Stimulated activated CD4-positive, alpha-beta T cell treated with anti-CD3 and anti-CD28 coated beads, TNF-alpha, amount 100 ng/mL, for 24 hours (primary cell): ENCODE measurements at regions not wholly inside any gene's neighbourhood (a gene's known extent, or its start where the extent isn't known, plus 50 kb on each side); places are given as distances from the start of the nearest gene placed in this dataset.
"Not testable (repeated sequence)": the region's sequence is repeated elsewhere in the genome, so short reads cannot be mapped to it uniquely, and the experiment has no call there.

Experiments
- DNase-seq, 3 experiments: peaks; one replicate each; pipeline ENCODE4 v3.0.0-alpha.2; 2020; ENCODE audit warnings: low read depth in 3 of 3

- not testable (repeated sequence) for DNase-seq
These were observed 204.0 kb upstream of the SLITRK1 start for GRCh38 chr13:84086098-84086846.

DNA sequence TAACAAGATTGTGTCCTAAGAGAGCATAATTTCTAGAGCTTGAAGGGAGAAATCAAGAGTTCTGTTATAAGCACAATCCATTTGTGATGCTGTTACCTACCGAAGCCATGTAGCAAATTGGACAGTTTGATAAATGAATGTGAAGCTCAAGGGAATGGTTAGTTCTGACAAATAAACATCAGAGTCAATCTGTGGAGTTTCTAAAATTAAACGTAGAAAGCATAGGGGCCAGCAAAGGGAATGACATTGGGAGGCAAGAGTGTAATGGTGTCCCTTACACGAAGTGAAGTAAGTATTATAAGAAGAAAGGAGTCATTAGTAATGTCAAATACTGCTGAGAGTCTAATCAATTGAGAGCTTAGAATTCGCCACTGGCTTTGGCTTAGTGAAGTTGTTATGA, 200.2 kb upstream of the SLITRK1 start:
- no peak for DNase-seq

DNA sequence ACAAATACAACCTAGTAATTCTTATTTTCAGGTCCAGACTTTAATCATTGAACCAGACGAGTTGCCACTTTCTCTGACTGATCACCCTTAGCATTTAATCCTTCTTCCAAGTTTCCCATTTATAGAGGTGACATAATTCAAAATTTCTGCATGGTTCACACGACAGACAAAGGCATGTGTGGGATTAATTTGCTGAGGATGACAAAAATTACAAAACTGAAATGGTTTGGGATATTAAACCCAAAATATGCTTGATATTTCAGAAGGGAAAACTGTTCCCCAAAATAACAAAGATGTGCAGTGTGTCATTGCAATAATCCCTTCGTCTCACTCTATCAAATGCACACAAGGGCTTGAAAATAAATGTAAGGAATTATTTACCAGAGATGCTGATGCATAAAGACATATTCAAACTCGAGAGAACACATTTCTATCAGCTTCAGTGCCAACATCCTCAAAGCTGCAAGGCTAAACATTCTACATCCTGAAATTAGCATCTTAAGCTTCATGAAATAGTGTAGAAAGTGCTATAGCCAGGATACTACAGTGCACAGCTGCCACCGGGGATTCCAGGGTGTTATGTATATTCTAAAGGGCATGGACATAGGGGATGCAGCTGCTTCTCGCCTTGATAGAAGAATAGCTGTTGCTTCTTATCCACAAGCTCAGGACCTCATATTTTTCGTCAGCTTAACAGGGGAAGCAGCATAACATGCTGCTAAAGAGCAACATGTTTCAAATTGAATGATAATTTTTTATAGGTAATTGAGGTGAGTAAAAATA, 198.7 kb upstream of the SLITRK1 start:
- no peak for DNase-seq

DNA sequence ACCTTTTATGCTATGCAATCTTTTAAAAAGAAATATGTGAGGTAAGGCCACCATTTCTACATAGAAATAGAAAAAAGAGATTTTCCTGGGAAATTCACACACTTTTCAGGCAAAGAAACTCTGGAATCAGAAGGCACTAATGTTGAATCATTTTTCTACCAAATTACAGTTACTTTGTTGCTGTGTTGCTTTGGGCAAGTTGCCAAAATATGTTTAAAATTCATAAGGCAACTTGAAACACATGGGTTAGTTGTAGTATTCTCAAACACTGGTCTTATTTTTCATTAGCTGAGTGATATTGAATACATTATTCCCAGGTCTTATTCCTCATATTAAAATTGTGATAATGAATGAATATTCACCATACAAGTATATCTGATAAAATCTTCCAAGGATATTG, 195.0 kb upstream of the SLITRK1 start:
- no peak for DNase-seq

- DNase-seq = no peak
These were observed 194.0 kb upstream of the SLITRK1 start for GRCh38 chr13:84076280-84076679.

DNA sequence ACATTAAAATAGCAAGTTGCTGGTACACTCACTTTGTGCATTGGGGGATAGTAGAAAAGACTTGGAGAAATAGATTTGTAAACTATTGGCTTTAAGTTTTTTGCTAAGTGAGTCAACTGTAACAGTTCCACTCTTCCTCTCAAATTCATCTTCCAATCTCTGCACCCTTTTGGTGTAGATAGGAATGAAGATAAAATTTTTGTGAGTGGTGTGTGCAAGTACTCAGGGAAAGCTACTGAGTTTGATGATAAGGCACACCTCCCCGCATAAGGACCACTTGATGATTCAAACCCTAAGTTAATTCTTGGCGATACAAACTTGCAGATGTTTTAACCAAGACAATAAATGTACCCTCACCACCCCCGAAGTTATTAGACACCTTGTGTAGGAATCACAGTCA, 168.3 kb upstream of the SLITRK1 start:
- no peak for DNase-seq

DNA sequence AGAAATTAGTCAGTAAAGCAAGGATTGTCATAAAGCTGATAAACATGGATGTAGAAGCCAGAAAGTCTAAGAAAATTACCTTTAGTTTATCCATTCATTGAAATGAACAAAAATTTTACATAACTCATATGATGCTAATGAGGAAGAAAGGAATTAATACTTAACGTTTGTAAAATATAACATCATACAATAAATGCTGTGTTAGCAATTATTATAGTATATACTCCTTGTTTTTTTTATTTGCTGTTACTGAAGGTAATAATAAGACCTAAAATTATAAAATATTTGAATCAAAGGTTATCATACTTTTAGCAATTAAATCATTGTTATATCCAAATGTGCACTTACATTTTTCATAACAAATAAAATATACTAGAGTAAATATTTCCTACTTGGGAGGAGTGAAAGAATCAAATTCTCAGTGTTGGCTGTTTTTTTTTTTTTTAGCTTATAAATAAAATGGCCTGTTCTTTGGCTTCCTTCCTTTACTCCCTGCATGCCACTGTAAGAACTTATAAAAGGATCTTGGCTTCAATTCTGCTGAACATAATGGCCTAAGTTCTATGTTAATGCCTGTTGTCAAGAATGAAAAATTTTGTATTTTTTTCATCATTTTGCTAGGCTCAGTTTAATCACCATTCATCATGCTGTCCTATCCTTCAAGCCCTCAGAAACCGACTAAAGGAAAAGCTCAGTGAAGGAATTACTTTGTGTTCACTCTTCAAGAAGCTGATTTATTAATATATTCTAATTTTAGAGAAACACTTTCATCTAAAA, 167.4 kb upstream of the SLITRK1 start:
- no peak for DNase-seq

GRCh38 chr13:84044805-84045204, 162.5 kb upstream of the SLITRK1 start:
- DNase-seq = no peak

GRCh38 chr13:84038001-84038400, 155.7 kb upstream of the SLITRK1 start:
- no peak for DNase-seq

GRCh38 chr13:84032116-84032515, 149.8 kb upstream of the SLITRK1 start:
- DNase-seq = no peak

GRCh38 chr13:84031120-84031519, 148.8 kb upstream of the SLITRK1 start:
- DNase-seq = no peak

DNA sequence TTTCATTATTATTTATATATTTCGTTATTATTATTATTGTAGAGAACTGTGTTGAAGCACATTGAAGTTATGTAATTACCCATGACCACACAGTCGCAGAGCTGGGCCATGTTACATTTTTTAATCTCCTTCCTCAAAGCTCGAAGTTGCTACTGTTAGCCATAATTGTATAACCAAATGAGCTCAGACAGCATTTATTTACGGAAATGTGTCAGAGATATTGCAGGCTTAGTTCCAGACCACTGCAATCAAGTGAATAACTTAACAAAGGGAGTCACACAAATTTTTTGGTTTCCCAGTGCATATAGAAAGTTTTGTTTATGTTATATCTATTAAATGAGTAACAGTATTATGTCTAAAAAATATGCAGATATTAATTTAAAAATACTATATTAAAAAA, 147.1 kb upstream of the SLITRK1 start:
- no peak for DNase-seq

DNA sequence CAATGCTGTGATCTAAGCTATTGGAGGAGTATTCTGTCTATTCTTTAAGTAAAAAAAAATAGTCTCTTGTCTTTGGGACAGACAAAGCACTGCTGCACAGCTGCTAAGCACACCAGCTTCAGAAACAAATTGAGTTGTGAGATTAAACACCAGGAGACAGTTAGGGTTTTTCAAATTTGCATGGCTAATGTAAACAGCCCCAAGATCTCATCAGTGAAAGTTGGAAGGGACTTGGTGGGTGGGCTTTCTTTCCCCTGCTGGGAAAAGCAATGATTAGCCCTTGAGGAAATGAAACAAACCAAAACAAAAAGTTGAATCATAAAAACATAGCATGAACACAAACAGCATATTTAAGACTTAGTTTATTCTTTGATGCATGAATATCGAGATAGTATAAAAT, 143.6 kb upstream of the SLITRK1 start:
- DNase-seq = no peak

- no peak for DNase-seq
These were observed 114.1 kb upstream of the SLITRK1 start for GRCh38 chr13:83996415-83996814.

DNA sequence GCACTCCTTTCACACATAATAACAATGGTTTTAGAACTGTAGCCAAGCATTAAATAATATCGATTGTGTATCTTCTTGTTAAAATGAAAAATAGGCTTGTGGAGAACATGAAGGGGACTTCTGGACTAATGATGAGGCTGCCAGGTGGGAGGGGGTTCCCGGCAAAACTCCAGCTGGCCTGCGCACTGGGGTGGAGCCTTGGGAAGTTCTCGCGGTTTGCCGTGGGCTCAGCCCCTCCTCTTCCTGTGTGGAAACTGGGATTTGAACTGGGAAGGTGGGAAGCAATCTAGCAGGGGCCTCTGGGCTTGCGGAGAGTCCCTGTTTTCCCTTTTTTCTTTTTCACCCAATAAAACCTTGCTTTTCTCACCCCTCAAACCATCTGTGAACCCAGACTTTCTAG, 113.7 kb upstream of the SLITRK1 start:
- DNase-seq = no peak

DNA sequence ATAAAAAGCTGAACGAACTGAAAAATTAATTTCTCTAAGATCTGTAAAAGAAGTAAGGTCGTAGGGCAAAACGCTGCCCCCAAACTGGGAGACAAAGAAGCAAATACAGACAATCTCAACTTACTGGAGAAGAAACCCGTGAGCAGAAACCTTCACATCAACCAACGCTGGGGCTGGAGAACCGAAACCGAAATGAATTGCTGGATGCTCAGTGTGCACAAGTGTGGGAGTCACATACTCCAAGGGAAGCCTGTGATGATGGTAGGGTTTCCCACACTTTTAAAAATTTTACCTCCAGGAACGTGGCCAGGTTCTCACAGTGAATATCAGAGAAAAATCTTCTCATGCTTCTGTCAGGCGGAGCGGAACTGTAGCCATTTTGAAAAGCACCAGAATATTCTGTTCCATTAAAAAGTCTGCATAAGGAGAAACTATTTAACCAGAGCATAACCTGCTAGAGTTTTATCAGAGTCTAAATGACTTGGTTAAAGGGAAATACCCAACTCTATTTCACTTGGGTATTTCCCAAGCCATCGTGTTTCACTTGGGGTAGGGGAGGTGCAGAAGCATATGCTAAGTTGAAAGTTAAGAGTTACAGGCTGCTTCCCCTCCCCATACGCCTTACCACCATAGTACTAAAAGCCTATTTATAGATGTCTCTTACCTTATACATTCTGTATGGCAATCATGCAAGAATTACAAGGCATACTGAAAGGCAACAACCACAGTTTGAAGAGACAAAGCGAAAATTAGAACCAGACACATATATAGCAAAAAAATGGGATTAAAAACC, 110.5 kb upstream of the SLITRK1 start:
- no peak for DNase-seq

DNA sequence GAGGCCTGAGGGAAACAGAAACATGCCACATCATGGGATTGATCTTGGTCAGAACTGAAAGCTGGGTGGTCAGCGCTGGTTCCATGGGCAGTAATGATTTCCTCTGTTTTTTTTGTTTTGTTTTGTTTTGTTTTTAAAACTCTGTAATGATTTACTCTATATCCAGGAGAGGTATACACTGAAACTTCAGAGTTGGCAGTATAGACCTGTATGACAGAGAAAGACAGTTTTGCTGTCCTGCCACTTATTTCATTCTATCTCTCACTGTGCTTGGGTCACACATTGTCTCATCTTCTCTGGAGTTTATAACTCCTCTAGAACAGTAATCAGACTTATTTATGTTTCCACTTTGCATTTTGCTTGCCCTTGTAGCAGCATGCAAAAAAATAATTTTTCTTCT, 105.1 kb upstream of the SLITRK1 start:
- no peak for DNase-seq

DNA sequence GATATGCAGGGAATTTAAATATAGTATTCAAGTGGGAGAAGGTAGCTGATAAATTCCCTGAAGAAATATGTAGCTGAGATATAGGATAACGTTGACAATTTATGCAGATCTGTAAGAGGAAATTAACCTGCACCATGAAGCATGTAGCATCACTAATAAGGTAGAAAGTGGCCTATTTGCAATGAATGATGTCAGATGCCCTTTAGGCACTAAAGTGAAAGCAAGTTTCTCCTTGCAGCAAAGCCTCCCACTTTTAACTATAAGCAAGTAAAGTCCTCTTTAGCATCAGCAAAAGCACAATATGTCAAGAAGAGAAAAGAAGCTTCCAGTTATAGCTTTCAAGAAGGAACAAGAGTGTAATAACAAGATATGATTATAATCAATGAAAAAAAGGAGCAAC, 102.5 kb upstream of the SLITRK1 start:
- DNase-seq = no peak

DNA sequence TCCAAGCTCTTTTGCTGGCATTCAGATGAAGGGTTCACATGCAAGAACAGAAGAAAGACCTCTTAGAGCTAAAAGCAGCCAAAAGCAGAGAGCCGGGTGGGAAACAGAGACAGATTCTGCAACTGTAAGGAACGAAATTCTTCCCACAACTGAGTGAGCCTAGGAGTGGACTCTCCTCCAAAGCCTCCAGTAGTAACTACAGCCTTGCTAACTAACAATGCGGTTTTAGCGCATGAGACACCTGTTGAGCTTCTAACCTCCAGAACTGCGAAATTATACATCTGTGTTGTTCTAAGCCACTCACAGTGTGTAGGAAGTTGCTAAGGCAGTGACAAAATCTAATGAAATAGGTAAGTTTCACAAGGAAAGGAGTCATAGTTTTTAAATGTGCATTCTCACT, 98.1 kb upstream of the SLITRK1 start:
- no peak for DNase-seq

- DNase-seq = no peak
These were observed 93.4 kb upstream of the SLITRK1 start for GRCh38 chr13:83975655-83976165.

DNA sequence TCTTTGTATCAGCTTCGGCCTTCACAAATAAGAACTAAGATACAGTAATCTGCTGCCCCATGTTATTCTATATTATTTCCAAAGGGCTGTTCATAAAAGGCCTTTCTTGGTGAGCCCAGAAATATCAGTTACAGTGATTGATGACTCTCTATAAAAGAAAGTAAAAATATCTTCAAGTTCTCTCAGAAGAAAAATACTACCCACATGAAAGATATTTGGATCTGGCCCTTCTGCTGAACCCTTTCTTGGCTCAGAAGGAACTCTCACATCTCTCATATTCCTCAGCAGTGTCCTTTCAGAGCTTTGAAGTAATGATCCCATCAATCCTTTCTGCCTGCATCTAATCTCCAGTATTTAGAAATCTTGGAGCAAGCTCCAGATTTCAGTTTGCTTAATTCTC, 76.3 kb upstream of the SLITRK1 start:
- DNase-seq = no peak

DNA sequence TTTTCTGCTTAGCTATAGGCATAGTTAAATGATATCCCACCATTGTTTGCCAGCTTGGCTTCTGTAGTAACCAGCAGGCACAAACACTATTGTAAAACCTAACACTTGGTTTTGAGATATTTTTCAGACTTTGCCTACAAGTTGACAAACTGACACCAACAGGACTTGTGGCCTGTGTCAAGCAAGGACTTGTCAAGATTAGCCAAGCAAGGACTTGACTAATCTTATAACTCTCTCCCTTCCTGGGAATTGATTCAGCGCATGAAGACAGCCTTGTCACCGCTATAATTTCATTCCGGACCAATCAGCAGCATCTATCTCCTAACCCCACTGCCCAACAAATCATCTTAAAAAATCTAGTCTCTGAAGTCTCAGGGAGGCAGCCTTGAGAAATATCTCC, 72.7 kb upstream of the SLITRK1 start:
- no peak for DNase-seq
